Kidney tubule cell (primary cell): ENCODE measurements at regions not wholly inside any gene's neighbourhood (a gene's known extent, or its start where the extent isn't known, plus 50 kb on each side); places are given as distances from the start of the nearest gene placed in this dataset.
A peak's percentile ranks its signal among the peaks of the same experiment; 100 is the strongest.

Experiments used
- DNase-seq: peaks from one replicate; pipeline ENCODE4 v3.0.0-alpha.2; 2018; ENCODE audit warnings: low spot score

GRCh38 chr7:97623333-97623732, 108.6 kb upstream of the TAC1 start:
- DNase-seq = no peak

DNA sequence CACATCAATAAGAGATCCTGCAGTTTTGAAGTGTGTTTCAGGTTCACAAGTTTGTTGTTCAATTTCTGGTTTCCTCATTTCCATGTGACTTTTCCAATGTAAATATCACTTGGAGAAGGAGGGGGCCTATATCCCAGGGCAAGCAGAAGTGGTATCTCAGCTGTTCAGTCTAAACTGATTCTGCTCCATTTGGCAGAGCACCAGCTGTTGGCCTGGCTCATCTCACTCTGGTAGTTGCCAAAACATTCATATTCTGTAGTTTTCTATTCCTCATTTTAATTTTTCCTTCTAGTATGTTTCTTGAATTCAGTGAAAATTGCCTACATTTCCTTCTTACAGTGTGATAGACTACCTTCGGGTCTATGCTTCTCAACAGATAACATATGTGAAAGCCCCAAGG, 101.8 kb upstream of the TAC1 start:
- no peak for DNase-seq

- DNase-seq = no peak
These were observed 96.3 kb upstream of the TAC1 start for GRCh38 chr7:97635622-97636021.

GRCh38 chr7:97639036-97639435, 92.8 kb upstream of the TAC1 start:
- peak; percentile 47 for DNase-seq

DNA sequence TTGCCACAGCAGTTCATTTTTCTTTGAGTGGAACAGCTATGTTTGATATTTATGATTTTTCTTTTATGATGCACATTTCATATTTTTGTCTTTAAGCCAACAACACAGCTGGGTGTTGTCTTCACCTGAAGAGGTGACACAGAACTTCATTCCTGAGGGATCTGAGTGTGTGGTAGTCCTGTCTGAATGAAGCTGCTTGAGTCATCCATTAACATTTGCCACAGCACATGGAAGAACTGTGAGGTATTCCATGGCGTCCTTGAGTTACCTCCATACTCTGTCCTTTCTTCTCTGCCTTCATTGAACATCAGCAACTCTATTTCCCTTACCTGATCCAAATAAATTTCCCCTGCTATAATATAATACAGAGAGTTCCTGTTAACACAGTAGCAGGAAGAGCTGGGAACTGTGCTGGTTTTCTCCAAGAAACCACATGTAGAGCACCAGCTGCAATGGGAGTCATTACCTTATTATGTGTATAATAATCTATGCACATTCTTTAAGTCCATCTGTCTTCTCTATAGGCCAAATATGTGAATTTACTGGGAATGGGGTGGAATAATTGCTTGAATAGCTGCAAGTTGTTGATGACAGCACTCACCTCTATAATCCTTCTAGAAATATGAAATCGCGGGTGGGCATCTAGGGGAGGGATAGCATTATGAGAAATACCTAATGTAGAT, 72.4 kb upstream of the TAC1 start:
- DNase-seq = no peak

DNA sequence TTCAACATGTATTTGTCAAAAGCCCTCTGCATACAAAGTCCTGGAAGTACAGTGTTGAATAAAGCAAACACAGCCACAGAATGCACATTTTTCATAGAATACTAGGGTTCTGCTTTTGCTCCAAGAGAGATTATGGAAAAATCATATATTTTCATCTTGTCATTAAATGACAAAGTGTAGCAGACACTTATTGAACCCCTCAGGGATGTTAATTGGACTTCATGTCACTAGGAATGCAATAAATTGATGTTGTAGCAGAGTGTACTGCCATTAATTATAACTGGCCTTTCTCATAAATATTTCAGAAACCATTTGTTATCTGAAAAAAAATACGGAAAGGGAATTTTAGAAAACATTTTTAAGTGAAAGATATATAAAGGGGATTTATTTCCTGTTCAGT, 64.5 kb upstream of the TAC1 start:
- DNase-seq = no peak

GRCh38 chr7:97671571-97671970, 60.3 kb upstream of the TAC1 start:
- no peak for DNase-seq

GRCh38 chr7:97680622-97681021, 51.3 kb upstream of the TAC1 start:
- DNase-seq = no peak
